Progenitor cell of endocrine pancreas (in vitro differentiated cells): ENCODE measurements at regions not wholly inside any gene's neighbourhood (a gene's known extent, or its start where the extent isn't known, plus 50 kb on each side); places are given as distances from the start of the nearest gene placed in this dataset.

ENCODE experiments used
- DNase-seq: peaks from one replicate; pipeline ENCODE4 v3.0.0; 2021; ENCODE audit warnings: low spot score; ENCODE audit not compliant: unreplicated experiment
- H3K27ac Mint-ChIP-seq: 2 replicates; pipeline ENCODE4 v1.8.0; 2021; ENCODE audit warnings: mild to moderate bottlenecking, moderate library complexity, mixed read lengths
- H3K27me3 Mint-ChIP-seq: 2 replicates; pipeline ENCODE4 v1.8.0; 2021; ENCODE audit warnings: mixed read lengths
- H3K36me3 Mint-ChIP-seq: 2 replicates; pipeline ENCODE4 v1.8.0; 2022; ENCODE audit warnings: mixed read lengths; ENCODE audit not compliant: insufficient read depth
- H3K4me1 Mint-ChIP-seq: 2 replicates; pipeline ENCODE4 v1.8.0; 2021; ENCODE audit warnings: low read depth, mixed read lengths
- H3K4me3 Mint-ChIP-seq: 2 replicates; pipeline ENCODE4 v1.8.0; 2021; ENCODE audit warnings: low read depth, mild to moderate bottlenecking, moderate library complexity, mixed read lengths
- H3K9me3 Mint-ChIP-seq: 2 replicates; pipeline ENCODE4 v1.8.0; 2021; ENCODE audit warnings: low read depth, mixed read lengths
- CTCF ChIP-seq: fragments of 200-600 bp; sonication (generic); IDR thresholded peaks from one replicate; pipeline ENCODE4 v1.5.0; 2021; ENCODE audit warnings: antibody characterized with exemption, mild to moderate bottlenecking; ENCODE audit not compliant: unreplicated experiment

GRCh38 chr3:152157337-152157736 lies 111.4 kb upstream of the MBNL1 start:
- Mint-ChIP-seq H3K9me3 (no peaks in the 10 kb centered on the region), H3K4me3 (no peak overlapping the region), H3K27me3 (no peaks in the 10 kb centered on the region), H3K27ac (no peak overlapping the region), H3K36me3 (no peaks in the 10 kb centered on the region), H3K4me1 (no peaks in the 10 kb centered on the region)
- DNase-seq = no peak
- TF ChIP-seq CTCF = no peak

- no peaks in the 10 kb centered on the region for H3K27me3 Mint-ChIP-seq
- no peak overlapping the region for H3K4me3 Mint-ChIP-seq
- no peak for DNase-seq
- no peak overlapping the region for H3K27ac Mint-ChIP-seq
- H3K9me3 Mint-ChIP-seq = peaks cover under 1% of the 10 kb centered on the region
- TF ChIP-seq CTCF = no peak
- no peaks in the 10 kb centered on the region for H3K36me3 Mint-ChIP-seq
- H3K4me1 Mint-ChIP-seq = no peaks in the 10 kb centered on the region
Measured at GRCh38 chr3:152159328-152159727, 109.4 kb upstream of the MBNL1 start.

GRCh38 chr3:152160350-152161011 lies 108.2 kb upstream of the MBNL1 start:
- DNase-seq = no peak
- peaks cover 3% of the 10 kb centered on the region for H3K9me3 Mint-ChIP-seq
- TF ChIP-seq CTCF = no peak
- H3K27ac Mint-ChIP-seq = no peak overlapping the region
- H3K27me3 Mint-ChIP-seq = no peaks in the 10 kb centered on the region
- H3K36me3 Mint-ChIP-seq = no peaks in the 10 kb centered on the region
- H3K4me1 Mint-ChIP-seq = no peaks in the 10 kb centered on the region
- no peak overlapping the region for H3K4me3 Mint-ChIP-seq

GRCh38 chr3:152172460-152172859 lies 96.3 kb upstream of the MBNL1 start:
- DNase-seq = no peak
- H3K4me1 Mint-ChIP-seq = no peaks in the 10 kb centered on the region
- no peaks in the 10 kb centered on the region for H3K36me3 Mint-ChIP-seq
- no peaks in the 10 kb centered on the region for H3K9me3 Mint-ChIP-seq
- no peak for TF ChIP-seq CTCF
- H3K27me3 Mint-ChIP-seq = peaks cover 3% of the 10 kb centered on the region
- no peak overlapping the region for H3K27ac Mint-ChIP-seq
- no peak overlapping the region for H3K4me3 Mint-ChIP-seq

DNA sequence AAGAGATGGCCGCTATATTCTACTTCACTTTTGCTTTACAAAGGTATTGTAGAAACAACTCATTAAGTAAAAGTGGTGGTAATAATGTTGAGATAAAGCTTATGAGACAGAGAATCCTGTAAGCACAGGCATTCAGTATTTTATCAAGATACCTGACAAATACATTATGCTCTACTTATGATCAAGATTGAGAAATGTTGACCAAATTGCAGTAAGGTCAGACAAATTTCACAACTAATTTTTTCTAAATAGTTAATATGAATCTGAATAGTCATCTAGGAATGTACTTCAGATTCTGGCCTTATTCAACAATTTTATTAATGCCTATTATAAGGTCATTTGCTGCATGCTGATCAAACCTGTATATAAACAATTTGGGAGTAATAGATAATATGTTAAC lies 95.1 kb upstream of the MBNL1 start:
- Mint-ChIP-seq H3K4me1 (no peaks in the 10 kb centered on the region), H3K4me3 (no peak overlapping the region), H3K27ac (no peak overlapping the region), H3K36me3 (no peaks in the 10 kb centered on the region), H3K27me3 (peaks cover 5% of the 10 kb centered on the region), H3K9me3 (no peaks in the 10 kb centered on the region)
- DNase-seq = no peak
- no peak for TF ChIP-seq CTCF
